GM19025 (cell line): ENCODE measurements at regions not wholly inside any gene's neighbourhood (a gene's known extent, or its start where the extent isn't known, plus 50 kb on each side); places are given as distances from the start of the nearest gene placed in this dataset.
"Not testable (repeated sequence)": the region's sequence is repeated elsewhere in the genome, so short reads cannot be mapped to it uniquely, and the experiment has no call there.

Experiments used
- ATAC-seq: cut with Tn5 transposase; IDR thresholded peaks from one replicate; pipeline ENCODE4 v1.9.1; 2021; ENCODE audit warnings: mild to moderate bottlenecking, low read depth, moderate library complexity; ENCODE audit not compliant: unreplicated experiment

GRCh38 chr12:17134315-17134714 lies 528.4 kb upstream of the LMO3 start:
- no peak for ATAC-seq

DNA sequence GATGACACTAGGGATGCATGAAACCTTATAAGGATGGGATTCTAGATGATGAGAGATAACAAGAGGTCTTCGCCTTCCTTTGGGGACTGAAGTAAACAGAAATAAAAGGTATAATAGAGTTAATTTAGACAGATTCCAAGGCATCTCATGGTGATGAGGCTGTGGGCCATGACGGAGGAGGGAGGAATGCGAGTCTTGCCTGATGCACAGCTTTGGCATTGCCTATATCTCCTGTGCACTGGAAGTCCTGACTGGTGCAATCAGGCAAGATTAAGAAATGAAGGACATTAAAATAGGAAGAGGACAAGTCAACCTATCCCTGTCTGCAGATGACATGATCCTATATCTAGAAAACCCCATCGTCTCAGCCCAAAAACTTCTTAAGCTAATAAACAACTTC lies 526.4 kb upstream of the LMO3 start:
- no peak for ATAC-seq

DNA sequence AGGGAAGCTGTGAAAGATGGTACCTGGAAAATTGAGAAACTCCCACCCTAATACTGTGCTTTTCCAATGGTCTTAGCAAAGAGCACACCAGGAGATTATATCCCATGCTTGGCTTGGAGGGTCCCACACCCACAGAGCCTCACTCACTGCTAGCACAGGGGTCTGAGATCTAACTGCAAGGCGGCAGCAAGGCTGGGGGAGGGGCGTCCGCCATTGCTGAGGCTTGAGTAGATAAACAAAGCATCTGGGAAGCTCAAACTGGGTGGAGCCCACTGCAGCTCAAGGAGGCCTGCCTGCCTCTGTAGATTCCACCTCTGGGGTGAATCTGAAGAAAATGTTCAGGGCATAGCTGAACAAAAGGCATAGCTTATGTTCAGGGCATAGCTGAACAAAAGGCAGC lies 510.6 kb upstream of the LMO3 start:
- not testable (repeated sequence) for ATAC-seq

GRCh38 chr12:17110316-17110715 lies 504.4 kb upstream of the LMO3 start:
- no peak for ATAC-seq

DNA sequence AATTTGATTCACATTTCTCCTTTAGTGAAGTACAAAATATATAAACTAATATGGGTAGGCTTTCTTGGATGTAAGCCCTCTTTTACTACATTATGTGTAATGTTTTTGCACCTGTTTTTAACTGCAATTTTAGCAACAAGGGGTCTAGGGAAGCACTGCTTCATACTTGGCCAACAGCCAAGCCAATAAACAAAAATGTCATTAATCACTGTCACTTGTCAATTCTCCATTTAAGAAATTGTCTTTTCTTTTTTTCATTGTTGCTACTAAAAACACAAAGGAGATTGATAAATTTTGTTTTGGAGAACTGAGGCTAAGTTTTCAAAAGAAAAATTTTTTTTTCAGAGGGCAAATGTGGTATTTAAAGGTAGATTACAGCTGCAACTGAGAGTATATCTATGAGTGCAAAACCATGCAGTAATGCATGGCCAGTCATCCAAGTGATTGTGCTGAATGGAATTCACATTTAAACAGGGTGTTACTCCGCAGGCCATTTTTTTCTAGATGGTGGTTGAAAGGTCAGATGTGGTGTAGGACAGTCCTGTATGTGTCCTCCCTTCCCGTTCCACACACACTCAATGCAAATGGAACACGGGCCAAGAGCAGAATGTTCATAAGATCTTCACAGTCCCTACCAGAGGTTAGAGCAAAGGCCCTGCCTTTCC lies 503.0 kb upstream of the LMO3 start:
- no peak for ATAC-seq

GRCh38 chr12:17104801-17105200 lies 498.8 kb upstream of the LMO3 start:
- ATAC-seq, result no peak

GRCh38 chr12:17097674-17098073 lies 491.7 kb upstream of the LMO3 start:
- ATAC-seq, result no peak

- ATAC-seq, result no peak
These were observed 478.9 kb upstream of the LMO3 start for GRCh38 chr12:17084831-17085230.

- no peak for ATAC-seq
These were observed 473.4 kb upstream of the LMO3 start for GRCh38 chr12:17079251-17079909.

- no peak for ATAC-seq
These were observed 471.6 kb upstream of the LMO3 start for GRCh38 chr12:17077594-17077993.

- ATAC-seq, result no peak
These were observed 470.8 kb upstream of the LMO3 start for GRCh38 chr12:17076811-17077210.

GRCh38 chr12:17076028-17076744 lies 470.2 kb upstream of the LMO3 start:
- no peak for ATAC-seq

DNA sequence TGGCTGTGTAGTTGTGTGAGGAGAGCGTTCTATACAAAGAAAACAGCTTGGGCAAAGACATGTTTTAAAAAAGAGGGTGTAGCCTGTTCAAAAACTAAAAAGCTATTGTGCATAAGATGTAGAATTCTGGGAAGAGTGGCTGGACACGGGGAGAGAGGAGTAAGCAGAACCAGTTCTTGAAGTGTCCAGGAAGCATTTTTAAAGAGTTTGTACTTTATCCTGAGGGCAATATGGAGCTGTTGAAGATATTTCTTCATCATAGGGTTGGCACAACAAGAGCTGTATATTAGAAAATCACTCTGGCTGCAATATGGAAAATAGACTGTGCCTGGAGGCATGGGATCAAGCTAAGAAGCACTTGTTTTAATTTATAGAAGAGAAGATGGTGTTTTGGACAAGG lies 458.9 kb upstream of the LMO3 start:
- no peak for ATAC-seq

GRCh38 chr12:17062267-17063036 lies 456.5 kb upstream of the LMO3 start:
- ATAC-seq, result no peak

GRCh38 chr12:17060260-17060659 lies 454.3 kb upstream of the LMO3 start:
- ATAC-seq, result no peak

DNA sequence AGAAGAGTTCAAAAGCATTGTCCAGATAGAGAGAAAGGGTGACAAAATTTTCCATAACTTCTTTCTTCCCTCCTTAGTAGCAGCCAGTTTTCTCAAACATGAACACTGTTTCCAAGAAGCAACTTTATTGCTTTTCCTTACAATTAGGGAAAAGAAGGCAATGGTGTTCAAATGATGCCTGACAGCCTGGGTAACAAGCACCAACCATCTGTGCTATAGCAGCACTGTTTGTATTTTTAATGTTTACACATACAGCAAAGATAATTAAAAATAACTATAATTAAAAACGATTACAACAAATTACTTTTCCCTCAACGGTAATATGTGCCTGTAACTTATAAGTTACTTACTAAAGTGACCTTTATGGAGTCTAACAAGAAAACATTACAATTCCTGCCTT lies 450.6 kb upstream of the LMO3 start:
- no peak for ATAC-seq

- no peak for ATAC-seq
These were observed 433.0 kb upstream of the LMO3 start for GRCh38 chr12:17038923-17039322.

DNA sequence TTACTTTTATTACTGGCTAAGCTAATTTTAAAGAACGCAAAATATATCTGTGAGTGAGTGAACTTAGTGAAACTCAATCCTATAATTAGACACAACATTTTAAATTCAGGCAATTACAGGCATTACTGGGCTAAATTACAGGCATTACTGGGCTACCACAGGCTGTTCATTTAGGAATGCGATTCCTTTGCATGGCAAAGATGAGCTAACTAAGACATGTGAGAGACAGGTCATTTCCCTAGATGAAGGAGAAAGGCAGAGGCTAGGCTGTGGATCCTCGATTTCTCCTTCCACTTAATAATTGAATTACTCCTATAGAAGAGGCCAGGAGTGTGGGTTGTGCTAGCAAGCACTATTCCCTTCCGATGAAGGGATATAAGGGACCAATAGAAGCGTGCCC lies 429.4 kb upstream of the LMO3 start:
- ATAC-seq, result no peak

DNA sequence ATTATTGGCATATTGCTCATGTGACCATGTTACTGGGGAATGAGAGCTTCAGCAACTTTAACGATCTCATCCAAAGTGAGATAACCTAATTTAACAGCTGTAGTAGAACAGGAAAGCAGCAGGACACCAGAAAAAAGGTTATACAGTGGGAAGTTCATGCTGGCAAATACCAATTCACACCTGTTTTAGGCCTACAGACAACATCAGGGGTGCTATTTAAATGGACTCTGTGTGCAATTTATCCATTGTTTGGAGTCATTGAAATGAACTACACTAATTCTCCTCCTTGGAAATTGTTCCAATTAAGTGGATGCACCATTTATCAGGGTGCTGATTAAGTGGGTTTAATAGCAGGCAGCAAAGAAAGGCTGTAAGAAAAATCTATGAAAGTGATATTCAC lies 424.4 kb upstream of the LMO3 start:
- no peak for ATAC-seq

DNA sequence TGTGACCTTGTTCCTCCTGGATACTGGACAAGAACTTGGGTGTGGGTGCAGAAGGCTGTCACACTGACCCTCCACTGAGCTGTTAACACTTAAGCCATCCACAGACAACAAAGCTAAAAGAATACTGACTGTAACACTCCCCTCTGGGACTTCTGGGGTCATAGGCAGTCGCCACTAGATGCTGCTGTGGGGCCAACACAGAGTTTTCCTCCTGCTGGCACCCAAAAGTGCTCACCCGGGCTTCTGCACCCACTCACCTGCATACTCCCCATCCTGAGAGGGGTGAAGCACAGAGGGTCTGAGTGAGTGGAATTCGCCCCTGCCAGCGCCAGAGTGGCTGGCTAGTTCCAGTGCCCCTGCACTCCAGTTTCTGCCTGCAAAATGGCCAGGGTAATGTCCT lies 422.4 kb upstream of the LMO3 start:
- ATAC-seq, result no peak

- not testable (repeated sequence) for ATAC-seq
These were observed 419.5 kb upstream of the LMO3 start for GRCh38 chr12:17025424-17025823.
